H1 (cell line): ENCODE measurements at regions not wholly inside any gene's neighbourhood (a gene's known extent, or its start where the extent isn't known, plus 50 kb on each side); places are given as distances from the start of the nearest gene placed in this dataset.

ENCODE experiments used
- CTCF ChIA-PET: fragments of 300-600 bp; sonication (Branson Sonifier 250); formaldehyde crosslinking; loops from one replicate; lab custom pipeline; 2021; ENCODE audit not compliant: partially characterized antibody; lab: Charles Lee
- POLR2A ChIA-PET: fragments of 300-600 bp; sonication (Branson Sonifier 250); formaldehyde crosslinking; loops from one replicate; lab custom pipeline; 2021; ENCODE audit warnings: inconsistent platforms; ENCODE audit not compliant: partially characterized antibody; lab: Charles Lee
- DNase-seq, 2 experiments: peaks; one replicate each; pipeline versions ENCODE4 v3.0.0 to v3.0.0-alpha.2; 2010 to 2022; ENCODE audit warnings: low spot score in 2 of 2, low read depth in 1 of 2, mixed read lengths in 1 of 2
- FAIRE-seq: peaks from 2 replicates; lab custom pipeline; 2011; peaks lifted over from hg19 to GRCh38; lab: Jason Lieb, UNC
- H2AFZ ChIP-seq: 2 replicates; pipeline ENCODE4 v1.8.1; 2012; ENCODE audit warnings: low read length, inconsistent platforms
- H2AK5ac ChIP-seq: 2 replicates; pipeline ENCODE4 v1.6.1; 2013; ENCODE audit warnings: low read depth, low read length
- H2BK120ac ChIP-seq: replicated peaks from 2 replicates; pipeline ENCODE3; 2013; ENCODE audit warnings: low read depth, low read length, inconsistent platforms
- H2BK12ac ChIP-seq: 2 replicates; pipeline ENCODE4 v1.6.1; 2013; ENCODE audit warnings: low read depth, low read length
- H2BK15ac ChIP-seq: 2 replicates; pipeline ENCODE4 v1.6.1; 2013; ENCODE audit warnings: low read length
- H2BK20ac ChIP-seq: 2 replicates; pipeline ENCODE4 v1.6.1; 2013; ENCODE audit warnings: low read length
- H2BK5ac ChIP-seq: 2 replicates; pipeline ENCODE4 v1.6.1; 2013; ENCODE audit warnings: low read depth, low read length
- H3K14ac ChIP-seq: 2 replicates; pipeline ENCODE4 v1.6.1; 2013; ENCODE audit warnings: inconsistent platforms; ENCODE audit not compliant: insufficient read length
- H3K18ac ChIP-seq: 2 replicates; pipeline ENCODE4 v1.6.1; 2013; ENCODE audit warnings: low read length; ENCODE audit errors: extremely low read depth
- H3K23ac ChIP-seq: 2 replicates; pipeline ENCODE4 v1.6.1; 2013; ENCODE audit warnings: inconsistent platforms; ENCODE audit not compliant: insufficient read length
- H3K23me2 ChIP-seq: 2 replicates; pipeline ENCODE4 v1.6.1; 2013; ENCODE audit warnings: low read depth, low read length
- H3K27ac ChIP-seq: 2 replicates; pipeline ENCODE4 v1.6.1; 2011; ENCODE audit warnings: low read depth, low read length, inconsistent platforms
- H3K27me3 ChIP-seq, 4 experiments: replicated peaks in 1 of 4; 1 replicate in 1 of 4; 2 replicates in 3 of 4; pipeline versions ENCODE4 v1.6.1 to v1.8.1; 2011 to 2013; ENCODE audit warnings: low read length in 3 of 4, mild to moderate bottlenecking in 3 of 4, inconsistent platforms in 2 of 4, mixed read lengths in 2 of 4, moderate library complexity in 1 of 4; ENCODE audit not compliant: control insufficient read depth in 3 of 4, insufficient read depth in 3 of 4; ENCODE audit errors: extremely low read depth in 1 of 4
- H3K36me3 ChIP-seq, 4 experiments: 2 replicates each; pipeline versions ENCODE4 v1.6.1 to v1.8.1; 2011 to 2013; ENCODE audit warnings: mild to moderate bottlenecking in 4 of 4, low read length in 3 of 4, moderate library complexity in 2 of 4, control low read depth in 1 of 4, inconsistent platforms in 1 of 4; ENCODE audit not compliant: insufficient read depth in 4 of 4, control insufficient read depth in 2 of 4
- H3K4ac ChIP-seq: replicated peaks from 2 replicates; pipeline ENCODE3; 2013; ENCODE audit warnings: low read length, low read depth, mixed read lengths, inconsistent platforms; ENCODE audit not compliant: insufficient read length
- H3K4me1 ChIP-seq, 4 experiments: replicated peaks in 1 of 4; 1 replicate in 1 of 4; 2 replicates in 3 of 4; pipeline versions ENCODE4 v1.6.1 to v1.8.1; 2011 to 2013; ENCODE audit warnings: low read length in 3 of 4, inconsistent platforms in 2 of 4, mixed read lengths in 1 of 4; ENCODE audit not compliant: insufficient read depth in 4 of 4, control insufficient read depth in 3 of 4
- H3K4me2 ChIP-seq, 2 experiments: 2 replicates each; pipeline versions ENCODE4 v1.6.1 to v1.8.1; 2011 to 2013; ENCODE audit warnings: low read depth in 2 of 2, low read length in 2 of 2, control low read depth in 1 of 2, inconsistent platforms in 1 of 2, mild to moderate bottlenecking in 1 of 2; ENCODE audit not compliant: insufficient read depth in 1 of 2
- H3K4me3 ChIP-seq, 4 experiments: fragments of 200-600, 300-600 bp in 1 of 4; sonication (generic), shearing (Covaris generic), sonication (Bioruptor Twin) in 1 of 4; 2 replicates each; pipeline versions ENCODE4 v1.5.1 to v1.8.1; 2011 to 2016; ENCODE audit warnings: low read length in 4 of 4, low read depth in 3 of 4, control low read depth in 2 of 4, inconsistent platforms in 2 of 4, mild to moderate bottlenecking in 2 of 4, mixed read lengths in 1 of 4, moderate library complexity in 1 of 4; ENCODE audit not compliant: insufficient read depth in 2 of 4; ENCODE audit errors: extremely low read depth in 1 of 4
- H3K56ac ChIP-seq: replicated peaks from 2 replicates; pipeline ENCODE3; 2013; ENCODE audit warnings: low read depth, mild to moderate bottlenecking, mixed read lengths, low read length, inconsistent platforms; ENCODE audit not compliant: insufficient read length
- H3K79me1 ChIP-seq: 2 replicates; pipeline ENCODE4 v1.6.1; 2013; ENCODE audit warnings: low read depth, low read length, control low read depth
- H3K79me2 ChIP-seq, 2 experiments: 2 replicates each; pipeline versions ENCODE4 v1.6.1 to v1.8.1; 2012 to 2013; ENCODE audit warnings: low read length in 2 of 2, mild to moderate bottlenecking in 2 of 2, inconsistent platforms in 1 of 2; ENCODE audit not compliant: insufficient read depth in 2 of 2, control insufficient read depth in 1 of 2
- H3K9ac ChIP-seq, 4 experiments: replicated peaks in 1 of 4; 1 replicate in 1 of 4; 2 replicates in 3 of 4; pipeline versions ENCODE4 v1.6.1 to v1.8.1; 2011 to 2013; ENCODE audit warnings: low read depth in 3 of 4, low read length in 3 of 4, control low read depth in 2 of 4, mild to moderate bottlenecking in 2 of 4, moderate library complexity in 2 of 4, inconsistent platforms in 1 of 4; ENCODE audit errors: extremely low read depth in 1 of 4
- H3K9me3 ChIP-seq, 2 experiments: 2 replicates each; pipeline versions ENCODE4 v1.6.1 to v1.8.1; 2012 to 2013; ENCODE audit warnings: mild to moderate bottlenecking in 2 of 2, moderate library complexity in 2 of 2, control low read depth in 1 of 2, inconsistent platforms in 1 of 2, low read depth in 1 of 2, low read length in 1 of 2, mixed read lengths in 1 of 2; ENCODE audit not compliant: insufficient read depth in 2 of 2
- H4K20me1 ChIP-seq, 2 experiments: replicated peaks in 1 of 2; 2 replicates each; pipeline versions ENCODE3 to v1.8.1; 2011 to 2013; ENCODE audit warnings: inconsistent platforms in 2 of 2, low read length in 2 of 2, mild to moderate bottlenecking in 1 of 2; ENCODE audit not compliant: insufficient read depth in 2 of 2, control insufficient read depth in 1 of 2
- H4K5ac ChIP-seq: 2 replicates; pipeline ENCODE4 v1.6.1; 2013; ENCODE audit warnings: low read length, low read depth, mixed read lengths, inconsistent platforms; ENCODE audit not compliant: insufficient read length
- H4K8ac ChIP-seq: 2 replicates; pipeline ENCODE4 v1.8.0; 2013; ENCODE audit warnings: mild to moderate bottlenecking, moderate library complexity, low read length, inconsistent platforms; ENCODE audit not compliant: insufficient read depth; ENCODE audit errors: extremely low read depth
- H4K91ac ChIP-seq: replicated peaks from 2 replicates; pipeline ENCODE3; 2013; ENCODE audit warnings: low read length, mixed read lengths, inconsistent platforms; ENCODE audit not compliant: insufficient read length
- ATF3 ChIP-seq: IDR thresholded peaks from 2 replicates; pipeline ENCODE4 v1.6.1; 2011; ENCODE audit warnings: low read depth, mild to moderate bottlenecking, low read length; ENCODE audit not compliant: insufficient read depth
- CHD2 ChIP-seq: IDR thresholded peaks from 2 replicates; pipeline ENCODE4 v1.6.1; 2012; ENCODE audit warnings: low read length, improper control_type of control experiment
- CTBP2 ChIP-seq: IDR thresholded peaks from 2 replicates; pipeline ENCODE4 v1.7.0; 2011; ENCODE audit warnings: borderline replicate concordance, mild to moderate bottlenecking, moderate library complexity, mixed read lengths, low read length; ENCODE audit not compliant: insufficient read depth, insufficient read length
- CTCF ChIP-seq, 3 experiments: IDR thresholded peaks; 1 replicate in 2 of 3; 2 replicates in 1 of 3; pipeline versions ENCODE4 v1.5.1 to v1.6.1; 2011; ENCODE audit warnings: low read length in 3 of 3, mild to moderate bottlenecking in 3 of 3, inconsistent platforms in 2 of 3, low read depth in 1 of 3, moderate library complexity in 1 of 3; ENCODE audit not compliant: insufficient read depth in 1 of 3; ENCODE audit errors: control extremely low read depth in 1 of 3
- FOSL1 ChIP-seq: IDR thresholded peaks from 2 replicates; pipeline ENCODE4 v1.6.1; 2011; ENCODE audit warnings: mild to moderate bottlenecking, low read depth, low read length, moderate library complexity; ENCODE audit not compliant: insufficient read depth
- HDAC2 ChIP-seq, 2 experiments: fragments of 300-600 bp in 1 of 2; sonication (generic) in 1 of 2; IDR thresholded peaks; 2 replicates each; pipeline ENCODE4 v1.6.1; 2011 to 2012; ENCODE audit warnings: low read depth in 2 of 2, low read length in 2 of 2, mild to moderate bottlenecking in 2 of 2, moderate library complexity in 2 of 2, borderline replicate concordance in 1 of 2, inconsistent platforms in 1 of 2
- MAX ChIP-seq: IDR thresholded peaks from 2 replicates; pipeline ENCODE4 v1.6.1; 2012; ENCODE audit warnings: inconsistent platforms
- PHF8 ChIP-seq: fragments of 200-600 bp; sonication (generic); conservative IDR thresholded peaks from 2 replicates; pipeline ENCODE4 v1.7.1; 2012; ENCODE audit warnings: low read depth, mild to moderate bottlenecking, inconsistent platforms, low read length, moderate library complexity
- RFX5 ChIP-seq: IDR thresholded peaks from 2 replicates; pipeline ENCODE4 v1.6.1; 2011; ENCODE audit warnings: low read depth, low read length, improper control_type of control experiment, borderline replicate concordance
- SIX5 ChIP-seq: IDR thresholded peaks from 2 replicates; pipeline ENCODE4 v1.6.1; 2011; ENCODE audit warnings: mild to moderate bottlenecking, low read depth, low read length

- Histone ChIP-seq H2BK15ac (no peak overlapping the region), H3K27ac (no peak overlapping the region), H3K4ac (no peak overlapping the region), H3K23ac (no peak overlapping the region), H3K56ac (no peak overlapping the region), H3K79me2 (no peaks in the 10 kb centered on the region), H2BK12ac (no peak overlapping the region), H4K20me1 (no peaks in the 10 kb centered on the region), H3K4me2 (no peak overlapping the region), H3K27me3 (no peaks in the 10 kb centered on the region), H2AK5ac (no peak overlapping the region), H3K36me3 (no peaks in the 10 kb centered on the region), H4K8ac (no peak overlapping the region), H3K4me1 (no peaks in the 10 kb centered on the region), H2BK5ac (no peak overlapping the region), H3K14ac (no peak overlapping the region), H3K18ac (no peak overlapping the region), H3K79me1 (no peaks in the 10 kb centered on the region), H2BK120ac (no peak overlapping the region), H3K9ac (no peak overlapping the region), H2AFZ (no peak overlapping the region), H4K5ac (no peak overlapping the region), H3K23me2 (no peaks in the 10 kb centered on the region), H3K9me3 (0 out of 4 replicates have a peak, but pooled peaks cover 0 to 3% of the 10 kb centered on the region in 2 experiments), H4K91ac (no peak overlapping the region), H2BK20ac (no peak overlapping the region), H3K4me3 (no peak overlapping the region)
- POLR2A ChIA-PET: no interaction called here
- no peak for FAIRE-seq
- DNase-seq: no peak
- CTCF ChIA-PET: no interaction called here
- no peak for TF ChIP-seq PHF8
- TF ChIP-seq ATF3: no peak
- TF ChIP-seq CTBP2: no peak
- TF ChIP-seq RFX5: no peak
- no peak for TF ChIP-seq CHD2
- TF ChIP-seq FOSL1: no peak
- no peak for TF ChIP-seq MAX
- TF ChIP-seq SIX5: no peak
- no peak for TF ChIP-seq CTCF (IDR thresholded peaks at IDR 0.05; ENCODE audit: control extremely low read depth in 1 of 3, insufficient read depth in 1 of 3, low read depth in 1 of 3, low read length in 3 of 3)
- TF ChIP-seq HDAC2 (IDR thresholded peaks at IDR 0.05; ENCODE audit: borderline replicate concordance in 1 of 2, low read depth in 2 of 2, low read length in 2 of 2): no peak
Observed at GRCh38 chr4:116397291-116397690, 688.1 kb downstream of the TRAM1L1 start.
